Right lobe of liver (tissue), 6 donors: ENCODE measurements at regions not wholly inside any gene's neighbourhood (a gene's known extent, or its start where the extent isn't known, plus 50 kb on each side); places are given as distances from the start of the nearest gene placed in this dataset.

Experiments used
- ATAC-seq, 4 donors: fragments of 200-7000 bp; cut with Tn5 transposase; one replicate each; pipeline ENCODE4 v1.9.1; 2020; ENCODE audit warnings: mild to moderate bottlenecking in 4 of 4, moderate library complexity in 4 of 4
- DNase-seq, 3 donors: peaks; one replicate each; pipeline ENCODE4 v3.0.0-alpha.2; 2020
- H3K27ac ChIP-seq, 3 donors: fragments of 200-600 bp; one replicate each; pipeline ENCODE4 v1.8.0; 2022
- H3K27me3 ChIP-seq, 2 donors: fragments of 200-600 bp; one replicate each; pipeline ENCODE4 v1.8.0; 2022
- H3K36me3 ChIP-seq, 4 donors: fragments of 200-600 bp; sonication (generic) in 1 of 4; one replicate each; pipeline versions ENCODE4 v1.5.1 to v1.8.0; 2017 to 2022; ENCODE audit warnings: control low read depth in 1 of 4
- H3K4me1 ChIP-seq, 4 donors: fragments of 200-600 bp; sonication (generic) in 1 of 4; one replicate each; pipeline versions ENCODE4 v1.5.1 to v1.8.0; 2017 to 2022; ENCODE audit warnings: control low read depth in 1 of 4
- H3K4me3 ChIP-seq, 3 donors: fragments of 200-600 bp; one replicate each; pipeline ENCODE4 v1.8.0; 2022
- H3K9me3 ChIP-seq, 4 donors: fragments of 200-600 bp; sonication (generic) in 1 of 4; one replicate each; pipeline versions ENCODE4 v1.5.1 to v1.8.0; 2017 to 2022; ENCODE audit warnings: control low read depth in 1 of 4
- CTCF ChIP-seq, 4 donors: fragments of 200-600 bp in 3 of 4; fragments of 450-650 bp in 1 of 4; IDR thresholded peaks; one replicate each; pipeline versions ENCODE4 v1.5.1 to v1.8.0; 2016 to 2022; ENCODE audit warnings: antibody characterized with exemption in 4 of 4, mild to moderate bottlenecking in 2 of 4
- POLR2A ChIP-seq: fragments of 450-650 bp; IDR thresholded peaks from one replicate; pipeline ENCODE4 v1.6.1; 2017; ENCODE audit warnings: antibody characterized with exemption, mild to moderate bottlenecking
- WGBS: methylation state at CpG from one replicate; pipeline ENCODE4 v1.1.6; 2018; ENCODE audit warnings: low coverage, low lambda C conversion rate; ENCODE audit not compliant: insufficient coverage; ENCODE audit errors: missing lambda C conversion rate; 5-methylcytosine and 5-hydroxymethylcytosine counted together
- intact Hi-C, 2 donors: fragments of 100-400 bp; cut with DNase I; formaldehyde crosslinking; loops; one replicate each; pipeline versions ENCODE4 v1.11.2 to v1.14.1; 2022
- donor health status: DM: no; HTN: yes; CAD: no.
- donor health status: DM: no; HTN: no; CAD: no.
- donor health status: DM: no; HTN: no; CAD: no.
- donor health status: DM: no; HTN: yes; CAD: no.
- donor health status: DM: no; HTN: yes; CAD: no.

- ATAC-seq (no peak), DNase-seq (no peak)
- H3K4me1 ChIP-seq: no peaks in the 10 kb centered on the region
- TF ChIP-seq CTCF (IDR thresholded peaks at IDR 0.05) (no peak), POLR2A (no peak)
- H3K36me3 ChIP-seq: no peaks in the 10 kb centered on the region
- H3K27me3 ChIP-seq: no peaks in the 10 kb centered on the region
- intact Hi-C loops: no loop called here
- no peak overlapping the region for H3K4me3 ChIP-seq
- H3K9me3 ChIP-seq: no peaks in the 10 kb centered on the region
- no peak overlapping the region for H3K27ac ChIP-seq
- 58% methylated on average over 5 of the region's 5 CpGs for WGBS
Observed at GRCh38 chr11:115085461-115086210, 407.3 kb downstream of the NXPE2 start.

- no peak for ATAC-seq
- H3K27me3 ChIP-seq: no peaks in the 10 kb centered on the region
- TF ChIP-seq CTCF (IDR thresholded peaks at IDR 0.05) (no peak), POLR2A (no peak)
- no peaks in the 10 kb centered on the region for H3K4me1 ChIP-seq
- no peaks in the 10 kb centered on the region for H3K9me3 ChIP-seq
- 60% methylated on average over 1 of the region's 2 CpGs for WGBS
- H3K36me3 ChIP-seq: no peaks in the 10 kb centered on the region
- H3K4me3 ChIP-seq: no peak overlapping the region
- intact Hi-C loops: no loop called here
- no peak overlapping the region for H3K27ac ChIP-seq
- DNase-seq: no peak
Observed at GRCh38 chr11:115087791-115088190, 409.5 kb downstream of the NXPE2 start.

DNA sequence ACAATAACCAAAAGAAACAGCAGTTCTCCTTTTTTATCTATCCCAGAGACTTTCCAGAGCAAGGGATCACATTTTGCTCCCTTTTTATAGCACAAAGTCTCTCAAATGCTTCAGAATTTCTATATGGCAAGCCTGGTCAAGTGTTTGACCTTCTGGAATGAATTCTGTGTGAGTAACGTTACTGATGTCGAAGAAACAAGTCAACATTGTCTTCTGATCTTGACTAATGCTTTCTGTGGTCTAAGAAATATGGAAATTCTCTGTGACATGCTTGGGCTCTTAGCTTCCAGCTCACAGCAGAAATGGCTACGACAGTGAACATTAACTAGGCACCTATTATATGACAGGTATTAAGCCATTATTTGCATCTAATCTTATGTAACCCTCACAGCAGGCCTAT, 411.7 kb downstream of the CADM1 start:
- intact Hi-C loops: no loop called here
- DNase-seq: no peak
- no peak overlapping the region for H3K27ac ChIP-seq
- no peaks in the 10 kb centered on the region for H3K4me1 ChIP-seq
- no peak for ATAC-seq
- WGBS: 38% methylated on average over 3 of the region's 3 CpGs
- H3K9me3 ChIP-seq: no peaks in the 10 kb centered on the region
- TF ChIP-seq CTCF (IDR thresholded peaks at IDR 0.05): no peak
- no peak for TF ChIP-seq POLR2A
- no peak overlapping the region for H3K4me3 ChIP-seq
- no peaks in the 10 kb centered on the region for H3K36me3 ChIP-seq
- no peaks in the 10 kb centered on the region for H3K27me3 ChIP-seq

GRCh38 chr11:115097796-115098408, 406.3 kb downstream of the CADM1 start:
- ATAC-seq (no peak), DNase-seq (no peak)
- WGBS: 63% methylated on average over 6 of the region's 6 CpGs
- TF ChIP-seq POLR2A: no peak
- TF ChIP-seq CTCF (IDR thresholded peaks at IDR 0.05): no peak
- intact Hi-C loops: no loop called here
- H3K27ac ChIP-seq: no peak overlapping the region
- no peaks in the 10 kb centered on the region for H3K4me1 ChIP-seq
- no peaks in the 10 kb centered on the region for H3K9me3 ChIP-seq
- H3K27me3 ChIP-seq: no peaks in the 10 kb centered on the region
- H3K36me3 ChIP-seq: no peaks in the 10 kb centered on the region
- H3K4me3 ChIP-seq: no peak overlapping the region
